Psoas muscle (tissue), 7 donors: ENCODE measurements at regions not wholly inside any gene's neighbourhood (a gene's known extent, or its start where the extent isn't known, plus 50 kb on each side); places are given as distances from the start of the nearest gene placed in this dataset.
"Not testable (repeated sequence)": the region's sequence is repeated elsewhere in the genome, so short reads cannot be mapped to it uniquely, and the experiment has no call there.

Experiments
- ATAC-seq, 4 donors: fragments of 200-7000 bp; cut with Tn5 transposase; one replicate each; pipeline ENCODE4 v1.9.1; 2020; ENCODE audit warnings: moderate library complexity in 3 of 4, mild to moderate bottlenecking in 2 of 4
- DNase-seq, 2 donors: peaks; one replicate each; pipeline ENCODE4 v3.0.0-alpha.2; 2020
- H3K27ac ChIP-seq: fragments of 200-600 bp; one replicate; pipeline ENCODE4 v1.8.0; 2022
- H3K27me3 ChIP-seq, 3 donors: fragments of 200-600 bp in 1 of 3; one replicate each; pipeline versions ENCODE4 v1.6.1 to v1.8.0; 2013 to 2022; ENCODE audit warnings: low read length in 2 of 3, mild to moderate bottlenecking in 2 of 3, moderate library complexity in 1 of 3; ENCODE audit not compliant: insufficient read depth in 3 of 3
- H3K36me3 ChIP-seq, 2 donors: fragments of 200-600 bp in 1 of 2; one replicate each; pipeline versions ENCODE4 v1.6.1 to v1.8.0; 2013 to 2022; ENCODE audit warnings: low read depth in 1 of 2, mild to moderate bottlenecking in 1 of 2, moderate library complexity in 1 of 2; ENCODE audit not compliant: insufficient read depth in 1 of 2
- H3K4me1 ChIP-seq: fragments of 200-600 bp; one replicate; pipeline ENCODE4 v1.8.0; 2022
- H3K4me3 ChIP-seq: fragments of 200-600 bp; one replicate; pipeline ENCODE4 v1.8.0; 2022; ENCODE audit warnings: mild to moderate bottlenecking
- H3K9me3 ChIP-seq: fragments of 200-600 bp; one replicate; pipeline ENCODE4 v1.8.0; 2022
- WGBS, 3 donors: extraction: QIAGEN DNeasy Blood & Tissue Kit; methylation state at CpG; one replicate each; pipeline versions ENCODE4 v1.1.6 to v1.1.7; 2013; 5-methylcytosine and 5-hydroxymethylcytosine counted together
- intact Hi-C, 2 donors: fragments of 100-400 bp; cut with DNase I; formaldehyde crosslinking; loops; one replicate each; pipeline versions ENCODE4 v1.11.0 to v1.14.2; 2022
- TF ChIP-seq, protein P1 (sequence below): fragments of 200-600 bp; IDR thresholded peaks from one replicate; pipeline ENCODE4 v1.8.0; 2022; ENCODE audit warnings: antibody characterized with exemption
- donor health status: healthy with polysubstance abuse.
- donor health status: DM: no; HTN: no; CAD: no; lungs with moderate emphysema.
- donor health status: Bipolar disorder and iron deficiency.
- donor health status: healthy.
- donor health status: DM: yes; HTN: yes; CAD: no.
- donor health status: DM: no; HTN: no; CAD: no.
- donor health status: DM: yes; HTN: yes; CAD: no.

- Histone ChIP-seq H3K4me1 (no peaks in the 10 kb centered on the region), H3K4me3 (no peak overlapping the region), H3K36me3 (no peaks in the 10 kb centered on the region), H3K9me3 (no peaks in the 10 kb centered on the region), H3K27ac (no peak overlapping the region), H3K27me3 (no peaks in the 10 kb centered on the region)
- no peak for ATAC-seq
- TF ChIP-seq, protein P1, sequence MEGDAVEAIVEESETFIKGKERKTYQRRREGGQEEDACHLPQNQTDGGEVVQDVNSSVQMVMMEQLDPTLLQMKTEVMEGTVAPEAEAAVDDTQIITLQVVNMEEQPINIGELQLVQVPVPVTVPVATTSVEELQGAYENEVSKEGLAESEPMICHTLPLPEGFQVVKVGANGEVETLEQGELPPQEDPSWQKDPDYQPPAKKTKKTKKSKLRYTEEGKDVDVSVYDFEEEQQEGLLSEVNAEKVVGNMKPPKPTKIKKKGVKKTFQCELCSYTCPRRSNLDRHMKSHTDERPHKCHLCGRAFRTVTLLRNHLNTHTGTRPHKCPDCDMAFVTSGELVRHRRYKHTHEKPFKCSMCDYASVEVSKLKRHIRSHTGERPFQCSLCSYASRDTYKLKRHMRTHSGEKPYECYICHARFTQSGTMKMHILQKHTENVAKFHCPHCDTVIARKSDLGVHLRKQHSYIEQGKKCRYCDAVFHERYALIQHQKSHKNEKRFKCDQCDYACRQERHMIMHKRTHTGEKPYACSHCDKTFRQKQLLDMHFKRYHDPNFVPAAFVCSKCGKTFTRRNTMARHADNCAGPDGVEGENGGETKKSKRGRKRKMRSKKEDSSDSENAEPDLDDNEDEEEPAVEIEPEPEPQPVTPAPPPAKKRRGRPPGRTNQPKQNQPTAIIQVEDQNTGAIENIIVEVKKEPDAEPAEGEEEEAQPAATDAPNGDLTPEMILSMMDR, result no peak
- no peak for DNase-seq
- intact Hi-C loops, result no loop called here
- WGBS, 3 donors, result 57 to 84% (median 60%) methylated on average over 2 to 3 of the region's 3 CpGs
Observed at GRCh38 chr18:5030636-5031035, 166.4 kb downstream of the AKAIN1 start.

DNA sequence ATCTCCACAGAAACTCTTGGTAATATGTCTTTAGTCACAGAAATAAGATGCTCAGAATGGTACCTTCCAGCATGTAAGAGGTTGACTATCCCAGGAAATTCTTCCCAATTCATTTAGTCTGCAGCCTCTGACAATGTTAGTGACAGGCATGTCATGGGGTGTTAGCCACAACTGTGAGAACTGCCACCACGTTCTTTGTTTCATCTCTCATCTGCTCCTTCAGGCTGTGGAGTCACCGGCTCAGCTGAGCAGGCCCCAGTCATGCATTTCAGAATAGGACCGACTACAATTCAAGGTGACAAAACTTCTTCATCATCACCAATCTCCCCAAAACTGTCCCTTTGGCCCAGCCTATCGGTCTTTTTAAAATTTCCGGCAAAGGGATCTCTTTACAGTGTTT, 167.5 kb downstream of the AKAIN1 start:
- no peaks in the 10 kb centered on the region for H3K4me1 ChIP-seq
- TF ChIP-seq, protein P1, result no peak
- no peaks in the 10 kb centered on the region for H3K27me3 ChIP-seq
- H3K36me3 ChIP-seq, result no peaks in the 10 kb centered on the region
- intact Hi-C loops, result no loop called here
- H3K27ac ChIP-seq, result no peak overlapping the region
- ATAC-seq (no peak), DNase-seq (no peak)
- no peak overlapping the region for H3K4me3 ChIP-seq
- WGBS, 3 donors, result 70 to 76% (median 70%) methylated on average over 5 of the region's 5 CpGs
- no peaks in the 10 kb centered on the region for H3K9me3 ChIP-seq

- H3K4me3 ChIP-seq, result no peak overlapping the region
- TF ChIP-seq, protein P1, result no peak
- DNase-seq (no peak), ATAC-seq (no peak)
- H3K36me3 ChIP-seq, result no peaks in the 10 kb centered on the region
- no peak overlapping the region for H3K27ac ChIP-seq
- WGBS, 3 donors, result 60 to 68% (median 65%) methylated on average over 2 of the region's 2 CpGs
- no peaks in the 10 kb centered on the region for H3K4me1 ChIP-seq
- H3K27me3 ChIP-seq, result no peaks in the 10 kb centered on the region
- H3K9me3 ChIP-seq, result no peaks in the 10 kb centered on the region
- intact Hi-C loops, result no loop called here
Observed at GRCh38 chr18:5024741-5025140, 172.3 kb downstream of the AKAIN1 start.

DNA sequence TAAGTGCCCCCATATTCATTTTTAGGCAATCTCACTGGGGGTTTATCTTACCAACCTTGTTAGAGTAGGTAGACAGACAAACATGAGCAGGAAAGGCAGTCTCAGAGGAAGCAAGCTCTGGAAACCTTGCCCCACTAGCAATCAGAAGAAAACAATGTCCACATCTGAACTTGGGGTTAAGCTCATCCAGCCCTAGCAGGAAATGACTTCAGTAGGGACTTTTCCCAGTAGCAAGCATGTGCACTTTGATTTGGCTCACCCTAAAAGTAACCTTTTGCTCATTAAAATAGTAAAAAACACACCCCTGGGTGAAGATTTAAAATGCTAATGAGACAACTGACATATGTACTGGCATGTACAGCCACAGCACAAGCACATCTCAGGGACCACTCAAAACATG, 175.5 kb downstream of the AKAIN1 start:
- ATAC-seq, result no peak
- TF ChIP-seq, protein P1, result no peak

GRCh38 chr18:5015213-5015612, 181.8 kb downstream of the AKAIN1 start:
- Histone ChIP-seq H3K36me3 (no peaks in the 10 kb centered on the region), H3K4me1 (no peaks in the 10 kb centered on the region), H3K27me3 (no peaks in the 10 kb centered on the region), H3K9me3 (peaks cover 5% of the 10 kb centered on the region), H3K4me3 (no peak overlapping the region), H3K27ac (no peak overlapping the region)
- intact Hi-C loops, result no loop called here
- ATAC-seq (no peak), DNase-seq (no peak)
- TF ChIP-seq, protein P1, result no peak
- 62 to 67% (median 65%) methylated on average over 4 of the region's 4 CpGs for WGBS, 3 donors

More for the DNA sequence above, 175.5 kb downstream of the AKAIN1 start:
- Histone ChIP-seq H3K4me3 (no peak overlapping the region), H3K9me3 (no peaks in the 10 kb centered on the region), H3K4me1 (no peaks in the 10 kb centered on the region), H3K36me3 (no peaks in the 10 kb centered on the region), H3K27me3 (no peaks in the 10 kb centered on the region), H3K27ac (no peak overlapping the region)
- no peak for DNase-seq
- intact Hi-C loops, result no loop called here

GRCh38 chr18:5004031-5004820, 192.8 kb downstream of the AKAIN1 start:
- ATAC-seq, H3K4me3 ChIP-seq, H3K9me3 ChIP-seq, H3K27ac ChIP-seq, DNase-seq, intact Hi-C loops, H3K4me1 ChIP-seq, H3K36me3 ChIP-seq, H3K27me3 ChIP-seq: not testable (repeated sequence)
- 14 to 19% (median 19%) methylated on average over 19 to 30 of the region's 32 CpGs for WGBS, 3 donors
